ENCODE measurements at regions not wholly inside any gene's neighbourhood (a gene's known extent, or its start where the extent isn't known, plus 50 kb on each side); places are given as distances from the start of the nearest gene placed in this dataset.

- no peak for TF ChIP-seq POLR2AphosphoS5 (IDR thresholded peaks at IDR 0.05; ENCODE audit: borderline replicate concordance, low read depth, low read length)
- no peak for TF ChIP-seq EZH2 (IDR thresholded peaks at IDR 0.05)
Observed at GRCh38 chr2:185278761-185279160, 459.8 kb upstream of the FSIP2 start.

Data from SK-N-MC (cell line).